ENCODE measurements at regions not wholly inside any gene's neighbourhood (a gene's known extent, or its start where the extent isn't known, plus 50 kb on each side); places are given as distances from the start of the nearest gene placed in this dataset.

DNA sequence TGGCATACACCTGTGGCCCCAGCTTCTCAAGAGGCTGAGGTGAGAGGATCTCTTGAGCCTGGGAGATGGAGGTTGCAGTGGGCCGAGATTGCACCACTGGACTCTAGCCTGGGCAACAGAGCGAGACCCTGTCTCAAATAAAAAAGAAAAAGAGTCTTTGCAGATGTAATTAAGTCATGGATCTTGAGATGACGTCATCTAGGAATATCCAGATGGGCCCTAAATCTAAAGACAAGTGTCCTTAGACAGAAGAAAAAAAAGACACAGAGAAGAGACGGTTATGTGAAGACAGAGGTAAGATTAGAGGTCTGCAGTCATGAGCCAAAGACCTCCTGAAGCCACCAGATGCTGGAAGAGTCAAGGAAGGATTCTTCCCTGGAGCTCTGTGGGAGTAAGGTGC, 74.3 kb downstream of the RHOB start (continued):
- TF ChIP-seq, protein P1, sequence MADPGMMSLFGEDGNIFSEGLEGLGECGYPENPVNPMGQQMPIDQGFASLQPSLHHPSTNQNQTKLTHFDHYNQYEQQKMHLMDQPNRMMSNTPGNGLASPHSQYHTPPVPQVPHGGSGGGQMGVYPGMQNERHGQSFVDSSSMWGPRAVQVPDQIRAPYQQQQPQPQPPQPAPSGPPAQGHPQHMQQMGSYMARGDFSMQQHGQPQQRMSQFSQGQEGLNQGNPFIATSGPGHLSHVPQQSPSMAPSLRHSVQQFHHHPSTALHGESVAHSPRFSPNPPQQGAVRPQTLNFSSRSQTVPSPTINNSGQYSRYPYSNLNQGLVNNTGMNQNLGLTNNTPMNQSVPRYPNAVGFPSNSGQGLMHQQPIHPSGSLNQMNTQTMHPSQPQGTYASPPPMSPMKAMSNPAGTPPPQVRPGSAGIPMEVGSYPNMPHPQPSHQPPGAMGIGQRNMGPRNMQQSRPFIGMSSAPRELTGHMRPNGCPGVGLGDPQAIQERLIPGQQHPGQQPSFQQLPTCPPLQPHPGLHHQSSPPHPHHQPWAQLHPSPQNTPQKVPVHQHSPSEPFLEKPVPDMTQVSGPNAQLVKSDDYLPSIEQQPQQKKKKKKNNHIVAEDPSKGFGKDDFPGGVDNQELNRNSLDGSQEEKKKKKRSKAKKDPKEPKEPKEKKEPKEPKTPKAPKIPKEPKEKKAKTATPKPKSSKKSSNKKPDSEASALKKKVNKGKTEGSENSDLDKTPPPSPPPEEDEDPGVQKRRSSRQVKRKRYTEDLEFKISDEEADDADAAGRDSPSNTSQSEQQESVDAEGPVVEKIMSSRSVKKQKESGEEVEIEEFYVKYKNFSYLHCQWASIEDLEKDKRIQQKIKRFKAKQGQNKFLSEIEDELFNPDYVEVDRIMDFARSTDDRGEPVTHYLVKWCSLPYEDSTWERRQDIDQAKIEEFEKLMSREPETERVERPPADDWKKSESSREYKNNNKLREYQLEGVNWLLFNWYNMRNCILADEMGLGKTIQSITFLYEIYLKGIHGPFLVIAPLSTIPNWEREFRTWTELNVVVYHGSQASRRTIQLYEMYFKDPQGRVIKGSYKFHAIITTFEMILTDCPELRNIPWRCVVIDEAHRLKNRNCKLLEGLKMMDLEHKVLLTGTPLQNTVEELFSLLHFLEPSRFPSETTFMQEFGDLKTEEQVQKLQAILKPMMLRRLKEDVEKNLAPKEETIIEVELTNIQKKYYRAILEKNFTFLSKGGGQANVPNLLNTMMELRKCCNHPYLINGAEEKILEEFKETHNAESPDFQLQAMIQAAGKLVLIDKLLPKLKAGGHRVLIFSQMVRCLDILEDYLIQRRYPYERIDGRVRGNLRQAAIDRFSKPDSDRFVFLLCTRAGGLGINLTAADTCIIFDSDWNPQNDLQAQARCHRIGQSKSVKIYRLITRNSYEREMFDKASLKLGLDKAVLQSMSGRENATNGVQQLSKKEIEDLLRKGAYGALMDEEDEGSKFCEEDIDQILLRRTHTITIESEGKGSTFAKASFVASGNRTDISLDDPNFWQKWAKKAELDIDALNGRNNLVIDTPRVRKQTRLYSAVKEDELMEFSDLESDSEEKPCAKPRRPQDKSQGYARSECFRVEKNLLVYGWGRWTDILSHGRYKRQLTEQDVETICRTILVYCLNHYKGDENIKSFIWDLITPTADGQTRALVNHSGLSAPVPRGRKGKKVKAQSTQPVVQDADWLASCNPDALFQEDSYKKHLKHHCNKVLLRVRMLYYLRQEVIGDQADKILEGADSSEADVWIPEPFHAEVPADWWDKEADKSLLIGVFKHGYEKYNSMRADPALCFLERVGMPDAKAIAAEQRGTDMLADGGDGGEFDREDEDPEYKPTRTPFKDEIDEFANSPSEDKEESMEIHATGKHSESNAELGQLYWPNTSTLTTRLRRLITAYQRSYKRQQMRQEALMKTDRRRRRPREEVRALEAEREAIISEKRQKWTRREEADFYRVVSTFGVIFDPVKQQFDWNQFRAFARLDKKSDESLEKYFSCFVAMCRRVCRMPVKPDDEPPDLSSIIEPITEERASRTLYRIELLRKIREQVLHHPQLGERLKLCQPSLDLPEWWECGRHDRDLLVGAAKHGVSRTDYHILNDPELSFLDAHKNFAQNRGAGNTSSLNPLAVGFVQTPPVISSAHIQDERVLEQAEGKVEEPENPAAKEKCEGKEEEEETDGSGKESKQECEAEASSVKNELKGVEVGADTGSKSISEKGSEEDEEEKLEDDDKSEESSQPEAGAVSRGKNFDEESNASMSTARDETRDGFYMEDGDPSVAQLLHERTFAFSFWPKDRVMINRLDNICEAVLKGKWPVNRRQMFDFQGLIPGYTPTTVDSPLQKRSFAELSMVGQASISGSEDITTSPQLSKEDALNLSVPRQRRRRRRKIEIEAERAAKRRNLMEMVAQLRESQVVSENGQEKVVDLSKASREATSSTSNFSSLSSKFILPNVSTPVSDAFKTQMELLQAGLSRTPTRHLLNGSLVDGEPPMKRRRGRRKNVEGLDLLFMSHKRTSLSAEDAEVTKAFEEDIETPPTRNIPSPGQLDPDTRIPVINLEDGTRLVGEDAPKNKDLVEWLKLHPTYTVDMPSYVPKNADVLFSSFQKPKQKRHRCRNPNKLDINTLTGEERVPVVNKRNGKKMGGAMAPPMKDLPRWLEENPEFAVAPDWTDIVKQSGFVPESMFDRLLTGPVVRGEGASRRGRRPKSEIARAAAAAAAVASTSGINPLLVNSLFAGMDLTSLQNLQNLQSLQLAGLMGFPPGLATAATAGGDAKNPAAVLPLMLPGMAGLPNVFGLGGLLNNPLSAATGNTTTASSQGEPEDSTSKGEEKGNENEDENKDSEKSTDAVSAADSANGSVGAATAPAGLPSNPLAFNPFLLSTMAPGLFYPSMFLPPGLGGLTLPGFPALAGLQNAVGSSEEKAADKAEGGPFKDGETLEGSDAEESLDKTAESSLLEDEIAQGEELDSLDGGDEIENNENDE (IDR thresholded peaks at IDR 0.05; ENCODE audit: insufficient replicate concordance, low read length): no peak
- TF ChIP-seq, protein P2, sequence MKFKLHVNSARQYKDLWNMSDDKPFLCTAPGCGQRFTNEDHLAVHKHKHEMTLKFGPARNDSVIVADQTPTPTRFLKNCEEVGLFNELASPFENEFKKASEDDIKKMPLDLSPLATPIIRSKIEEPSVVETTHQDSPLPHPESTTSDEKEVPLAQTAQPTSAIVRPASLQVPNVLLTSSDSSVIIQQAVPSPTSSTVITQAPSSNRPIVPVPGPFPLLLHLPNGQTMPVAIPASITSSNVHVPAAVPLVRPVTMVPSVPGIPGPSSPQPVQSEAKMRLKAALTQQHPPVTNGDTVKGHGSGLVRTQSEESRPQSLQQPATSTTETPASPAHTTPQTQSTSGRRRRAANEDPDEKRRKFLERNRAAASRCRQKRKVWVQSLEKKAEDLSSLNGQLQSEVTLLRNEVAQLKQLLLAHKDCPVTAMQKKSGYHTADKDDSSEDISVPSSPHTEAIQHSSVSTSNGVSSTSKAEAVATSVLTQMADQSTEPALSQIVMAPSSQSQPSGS (IDR thresholded peaks at IDR 0.05; ENCODE audit: low read length): no peak
- TF ChIP-seq BCL11A (IDR thresholded peaks at IDR 0.05; ENCODE audit: low read depth in 2 of 2, low read length in 2 of 2) (no peak), POLR2AphosphoS5 (IDR thresholded peaks at IDR 0.05; ENCODE audit: low read depth, low read length) (no peak), POLR2A (IDR thresholded peaks at IDR 0.05; ENCODE audit: control extremely low read depth in 1 of 2, low read depth in 2 of 2, low read length in 2 of 2) (no peak)
